ENCODE measurements at regions not wholly inside any gene's neighbourhood (a gene's known extent, or its start where the extent isn't known, plus 50 kb on each side); places are given as distances from the start of the nearest gene placed in this dataset.

DNA sequence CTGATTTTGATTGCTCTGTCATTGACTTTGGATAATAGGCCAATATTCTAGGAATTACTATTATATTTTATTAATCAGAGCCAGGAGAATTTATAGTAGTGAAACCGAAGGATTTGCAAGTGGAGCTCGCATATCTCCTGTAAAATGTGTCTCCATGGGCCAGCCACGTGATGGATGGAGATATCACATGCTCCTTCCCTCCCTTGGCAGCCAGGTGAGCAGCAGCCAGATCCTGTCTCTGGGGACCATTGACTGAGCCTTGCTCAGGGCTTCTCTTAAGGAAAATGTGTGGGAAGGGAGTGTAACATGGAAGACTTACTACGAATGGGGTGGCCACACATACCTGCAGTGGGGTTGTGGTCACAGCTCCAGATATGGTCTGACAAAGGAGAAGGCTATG is 144.7 kb upstream of the RGMA start:
- DNase-seq, result no peak

DNA sequence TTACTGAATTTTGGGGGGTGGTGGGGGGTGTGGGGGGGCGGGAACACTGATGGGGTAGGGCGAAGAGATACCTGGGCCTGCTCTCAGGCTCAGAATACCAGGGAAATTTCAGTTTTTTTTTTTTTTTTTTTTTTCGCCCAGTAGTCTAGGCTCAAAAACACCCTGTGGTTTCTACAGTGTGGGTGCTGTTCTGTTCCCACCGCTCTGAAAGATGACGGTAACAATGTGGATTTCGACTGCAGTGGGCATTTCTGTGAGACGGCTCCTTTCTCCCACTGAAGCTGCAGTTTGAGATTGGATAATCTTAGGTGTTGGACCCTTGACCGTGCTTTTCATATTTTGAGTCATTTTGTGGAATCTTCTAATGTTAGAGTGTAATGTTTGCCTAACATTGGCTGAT is 143.8 kb upstream of the RGMA start:
- no peak for DNase-seq

DNA sequence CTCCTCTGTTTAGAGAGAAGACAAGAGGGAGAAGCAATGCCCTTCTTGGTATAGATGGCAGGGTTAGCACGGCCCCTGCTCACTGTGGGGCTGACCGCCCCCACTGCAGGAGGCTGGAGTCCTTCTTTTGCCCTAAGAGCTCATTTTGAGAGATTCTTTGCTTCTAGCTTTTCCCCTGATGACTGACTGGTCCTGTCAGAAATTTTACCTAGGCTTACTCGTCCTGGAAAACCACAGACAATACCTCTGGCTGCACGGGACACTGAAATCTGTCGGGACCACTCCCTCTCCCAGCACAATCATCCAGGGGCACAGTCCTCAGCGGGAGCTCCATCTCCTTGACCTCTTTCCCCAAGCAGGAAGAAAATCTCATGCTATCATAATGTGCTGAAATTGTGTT is 143.0 kb upstream of the RGMA start:
- no peak for DNase-seq

GRCh38 chr15:93231261-93231925 is 142.4 kb upstream of the RGMA start:
- DNase-seq, result no peak

DNA sequence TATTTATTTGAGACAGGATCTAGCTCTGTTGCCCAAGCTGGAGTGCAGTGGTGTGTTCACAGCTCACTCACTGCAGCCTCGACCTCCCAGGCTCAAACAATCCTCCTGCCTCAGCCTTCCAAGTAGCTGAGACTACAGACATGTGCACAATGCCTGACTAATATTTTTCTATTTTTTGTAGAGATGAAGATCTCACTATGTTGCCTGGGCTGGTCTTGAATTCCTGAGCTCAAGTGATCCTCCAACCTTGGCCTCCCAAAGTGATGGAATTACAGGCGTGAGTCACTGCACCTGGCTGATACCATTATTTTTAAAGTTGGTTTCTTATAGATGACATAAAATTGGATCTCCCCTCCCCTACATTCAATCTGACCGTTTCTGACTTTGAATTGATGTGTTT is 139.5 kb upstream of the RGMA start:
- DNase-seq, result no peak

DNA sequence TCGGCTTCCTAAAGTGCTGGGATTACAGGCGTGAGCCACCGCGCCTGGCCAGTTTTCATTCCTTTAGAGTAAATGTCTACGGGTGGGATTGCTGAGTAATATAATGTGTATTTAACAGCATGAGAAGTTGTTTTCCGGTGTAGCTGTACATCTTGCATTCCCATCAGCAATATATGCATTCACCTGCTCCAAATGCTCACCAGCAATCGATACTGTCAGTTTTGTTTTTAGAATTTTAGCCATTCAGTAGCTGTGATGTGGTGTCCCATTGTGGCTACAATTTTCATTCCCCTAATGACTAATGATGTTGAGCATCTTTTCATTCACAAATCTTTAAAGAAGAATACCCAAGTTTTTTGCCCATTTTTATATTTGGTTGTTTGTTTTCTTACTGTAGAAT is 134.8 kb upstream of the RGMA start:
- no peak for DNase-seq

DNA sequence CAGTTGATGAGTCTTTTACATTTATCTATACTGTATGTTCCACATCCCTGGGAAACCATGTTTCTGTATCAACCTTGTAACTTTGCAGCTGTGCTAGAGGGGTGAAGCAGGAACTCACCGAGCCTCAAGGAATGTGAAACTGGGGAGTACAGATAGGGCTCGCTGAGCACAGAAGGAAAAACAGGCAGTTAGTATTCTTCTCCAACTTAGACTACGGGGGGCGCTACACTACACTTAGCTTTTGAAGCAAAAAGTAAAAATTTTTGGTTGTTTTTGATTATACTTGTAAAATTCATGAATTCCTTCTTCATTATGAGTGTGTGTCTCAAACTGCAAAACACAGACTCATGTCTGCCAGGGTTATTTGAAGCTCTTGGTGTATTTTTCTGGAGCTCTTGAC is 132.7 kb upstream of the RGMA start:
- DNase-seq, result no peak

- DNase-seq, result no peak
These were observed 130.9 kb upstream of the RGMA start for GRCh38 chr15:93219859-93220420.

DNA sequence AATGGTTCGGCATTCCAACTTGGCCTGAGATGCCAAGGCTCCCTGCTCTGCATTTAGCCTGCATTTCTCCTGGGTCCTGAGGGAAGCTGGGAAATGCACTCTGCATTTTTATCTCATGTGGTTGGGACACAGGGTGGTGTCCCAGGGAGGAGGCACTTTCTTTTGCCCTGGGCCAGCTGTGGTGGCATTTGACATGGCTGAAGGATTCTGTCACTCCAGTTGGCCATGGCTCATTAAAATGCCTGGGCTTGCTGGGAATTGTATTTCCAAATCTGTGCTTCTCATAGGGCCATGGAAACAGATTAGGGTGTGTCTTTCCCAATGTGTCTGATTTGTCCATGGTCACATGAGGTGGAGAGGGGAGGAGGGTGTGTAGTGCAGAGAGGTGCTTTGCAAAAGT is 128.3 kb upstream of the RGMA start:
- peak; percentile 23 for DNase-seq

- DNase-seq, result no peak
These were observed 125.1 kb upstream of the RGMA start for GRCh38 chr15:93214106-93214505.

DNA sequence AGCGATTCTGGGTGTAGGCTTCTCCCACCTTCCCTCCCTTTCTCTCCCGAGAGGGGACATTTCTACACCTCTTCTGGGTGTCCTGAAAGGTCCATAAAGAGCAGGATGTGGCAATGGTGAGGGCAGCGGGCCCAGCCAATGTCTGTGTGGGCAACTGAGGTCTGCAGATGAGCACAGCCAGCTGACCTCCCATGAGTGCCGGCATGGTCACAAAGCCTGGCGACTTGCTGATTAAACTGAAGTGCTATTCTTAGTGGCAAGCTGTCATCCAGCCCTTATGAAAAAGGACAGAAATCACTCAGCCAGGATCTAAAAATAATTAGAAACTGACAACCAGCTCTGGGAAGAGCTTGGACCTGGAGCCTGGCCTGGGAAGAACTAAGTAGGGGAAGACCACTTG is 124.3 kb upstream of the RGMA start:
- DNase-seq, result no peak

DNA sequence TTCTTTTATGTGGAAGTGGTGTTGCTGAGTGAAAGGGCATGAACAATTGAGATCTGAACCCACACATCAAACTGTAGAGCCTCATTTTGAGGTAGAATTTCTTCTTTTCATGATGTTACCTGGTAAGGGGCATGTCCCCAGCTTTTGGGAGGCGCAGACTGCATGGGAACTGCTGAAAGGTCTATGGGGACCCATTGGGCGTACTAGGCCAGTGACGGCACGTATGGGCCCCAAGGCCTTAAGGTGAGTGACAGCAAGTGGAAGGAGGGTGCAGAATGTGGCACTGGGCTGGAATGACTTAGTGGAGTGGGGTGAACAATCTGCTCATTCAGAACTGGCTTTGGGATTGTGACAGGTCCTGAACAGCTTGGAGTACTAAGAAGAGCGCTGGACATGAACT is 123.6 kb upstream of the RGMA start:
- no peak for DNase-seq

DNA sequence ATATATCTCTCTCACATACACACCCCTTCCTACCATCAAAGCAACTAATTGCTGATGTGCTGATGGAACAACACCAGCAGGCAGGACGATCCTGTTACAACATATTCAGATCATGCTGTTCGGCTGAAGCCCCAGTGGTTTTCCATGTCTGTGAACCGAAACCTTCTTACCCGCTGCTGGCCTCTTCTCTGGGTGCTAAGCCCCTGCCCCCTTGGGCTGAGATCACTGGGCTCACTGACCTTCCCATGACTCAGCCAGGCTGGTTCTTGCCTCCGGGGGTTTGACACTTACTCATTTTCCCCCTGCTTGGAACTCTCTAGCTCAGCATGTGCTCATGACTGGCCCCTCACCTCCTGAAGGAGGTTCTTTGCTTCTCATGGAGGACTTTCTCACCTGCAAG is 122.0 kb upstream of the RGMA start:
- DNase-seq, result no peak

- no peak for DNase-seq
These were observed 120.9 kb upstream of the RGMA start for GRCh38 chr15:93209690-93210445.

GRCh38 chr15:93206893-93207292 is 117.9 kb upstream of the RGMA start:
- DNase-seq, result no peak

DNA sequence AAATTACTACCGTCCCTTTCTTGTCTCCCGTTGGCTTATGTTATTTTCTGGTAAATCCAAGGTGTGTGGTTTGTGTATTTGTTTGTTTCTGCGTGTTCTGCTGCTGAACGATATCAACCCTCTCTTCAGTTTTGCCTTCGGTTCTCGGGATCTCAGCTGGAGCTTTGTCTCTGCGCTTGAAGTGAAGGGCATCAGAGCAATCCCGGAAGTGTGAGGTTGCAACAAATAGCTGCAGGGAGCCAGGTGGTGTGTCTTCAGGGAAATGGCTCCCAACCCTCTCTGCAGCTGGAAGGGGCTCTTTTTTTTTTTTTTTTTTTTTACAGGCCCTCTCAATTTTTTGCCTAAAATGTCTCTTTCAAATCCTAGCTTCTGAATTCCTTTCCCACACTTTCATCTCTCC is 116.4 kb upstream of the RGMA start:
- no peak for DNase-seq

GRCh38 chr15:93203036-93203435 is 114.0 kb upstream of the RGMA start:
- DNase-seq, result no peak

- DNase-seq, result no peak
These were observed 113.4 kb upstream of the RGMA start for GRCh38 chr15:93202405-93202804.

- DNase-seq, result no peak
These were observed 112.9 kb upstream of the RGMA start for GRCh38 chr15:93201940-93202339.

DNA sequence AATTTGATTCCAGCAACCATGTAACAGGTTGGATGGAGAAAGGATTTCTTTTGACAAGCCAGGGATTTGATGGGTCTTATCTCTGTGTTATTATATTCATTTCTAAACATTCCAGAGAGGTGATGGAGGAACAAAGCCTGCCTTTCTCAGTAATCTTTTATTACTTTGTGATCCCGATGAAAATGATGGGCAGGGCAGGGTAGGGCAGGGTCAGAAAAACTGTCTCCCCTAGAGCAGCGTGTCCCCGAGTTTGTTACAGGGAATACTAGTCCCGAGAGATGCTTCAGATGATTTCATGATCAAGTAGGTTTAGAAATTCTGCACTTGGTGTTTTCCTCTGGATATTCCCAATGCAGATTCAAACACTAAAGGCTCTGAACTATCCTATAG is 111.8 kb upstream of the RGMA start:
- DNase-seq, result no peak

GRCh38 chr15:93200081-93200836 is 111.2 kb upstream of the RGMA start:
- DNase-seq, result no peak

DNA sequence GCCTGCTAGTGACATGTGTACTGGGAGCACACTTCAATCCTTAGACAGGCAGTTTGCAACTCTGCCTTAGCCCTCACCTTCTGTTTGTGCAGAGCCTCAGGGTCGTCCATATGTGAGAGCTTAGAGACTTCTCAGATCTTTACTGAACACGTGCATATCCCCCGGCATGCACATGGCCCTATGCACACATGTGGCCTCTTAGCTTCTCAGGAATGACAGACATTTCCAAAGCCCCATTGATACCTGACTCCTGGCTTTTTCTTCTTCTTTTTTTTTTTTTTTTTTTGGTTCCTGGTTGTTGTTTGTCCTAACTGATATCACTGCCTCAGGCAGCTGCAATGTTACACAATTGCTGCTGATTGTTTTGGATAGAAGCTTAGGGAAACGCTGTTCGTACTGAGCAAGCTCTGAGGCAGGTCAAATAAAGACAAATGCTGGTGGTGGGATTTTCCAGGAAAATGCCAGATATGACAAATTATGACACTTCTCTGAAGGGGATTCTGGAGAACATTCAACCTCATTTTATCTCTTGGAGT is 107.2 kb upstream of the RGMA start:
- DNase-seq, result no peak

GRCh38 chr15:93195109-93195508 is 106.1 kb upstream of the RGMA start:
- DNase-seq, result no peak

All from renal pelvis (tissue), 1 donor.